Neural cell (in vitro differentiated cells): ENCODE measurements at regions not wholly inside any gene's neighbourhood (a gene's known extent, or its start where the extent isn't known, plus 50 kb on each side); places are given as distances from the start of the nearest gene placed in this dataset.

Experiments used
- H2AFZ ChIP-seq: fragments of 200-600, 300-800 bp; sonication (generic), shearing (Covaris generic); 2 replicates; pipeline ENCODE4 v1.6.0; 2014; ENCODE audit warnings: low read depth, mild to moderate bottlenecking, antibody characterized with exemption, low read length, moderate library complexity
- H3F3A ChIP-seq: fragments of 200-600 bp; shearing (Covaris generic); 2 replicates; pipeline ENCODE4 v1.6.1; 2016; ENCODE audit warnings: mild to moderate bottlenecking, moderate library complexity, mixed read lengths, antibody characterized with exemption, low read length; ENCODE audit not compliant: insufficient read depth, poor library complexity, severe bottlenecking
- H3K27ac ChIP-seq: fragments of 200-600, 300-800 bp; sonication (generic), shearing (Covaris generic); 2 replicates; pipeline ENCODE4 v1.5.1; 2014; ENCODE audit warnings: mild to moderate bottlenecking, low read length, moderate library complexity
- H3K27me3 ChIP-seq: fragments of 300-800, 200-600 bp; sonication (generic), shearing (Covaris generic); 2 replicates; pipeline ENCODE4 v1.6.0; 2014; ENCODE audit warnings: mild to moderate bottlenecking, low read depth, low read length, moderate library complexity; ENCODE audit not compliant: insufficient read depth
- H3K36me3 ChIP-seq: fragments of 300-800, 200-600 bp; sonication (generic), shearing (Covaris generic); 2 replicates; pipeline ENCODE4 v1.5.1; 2014; ENCODE audit warnings: mild to moderate bottlenecking, antibody characterized with exemption, low read length, moderate library complexity; ENCODE audit not compliant: insufficient read depth
- H3K4me2 ChIP-seq: fragments of 300-800, 200-600 bp; sonication (generic), shearing (Covaris generic); 2 replicates; pipeline ENCODE4 v1.6.0; 2014; ENCODE audit warnings: mild to moderate bottlenecking, low read length
- H3K4me3 ChIP-seq: fragments of 300-800, 200-600 bp; sonication (generic), shearing (Covaris generic); 2 replicates; pipeline ENCODE4 v1.5.1; 2014; ENCODE audit warnings: mild to moderate bottlenecking, low read length, moderate library complexity
- H3K79me2 ChIP-seq: fragments of 200-600 bp; shearing (Covaris generic); replicated peaks from 2 replicates; pipeline ENCODE4 v1.6.0; 2014; ENCODE audit warnings: mild to moderate bottlenecking, low read length, moderate library complexity; ENCODE audit not compliant: insufficient read depth
- H3K9ac ChIP-seq: fragments of 300-800, 200-600 bp; sonication (generic), shearing (Covaris generic); 2 replicates; pipeline ENCODE4 v1.6.1; 2016; ENCODE audit warnings: mild to moderate bottlenecking, low read length, mixed read lengths
- H3K9me2 ChIP-seq: fragments of 200-600 bp; shearing (Covaris generic); 2 replicates; pipeline ENCODE4 v1.6.1; 2016; ENCODE audit warnings: mild to moderate bottlenecking, low read length, mixed read lengths; ENCODE audit not compliant: insufficient read depth
- H3K9me3 ChIP-seq: fragments of 200-600, 300-800 bp; sonication (generic), shearing (Covaris generic); 2 replicates; pipeline ENCODE4 v1.6.1; 2016; ENCODE audit warnings: mild to moderate bottlenecking, mixed run types, low read length, moderate library complexity, mixed read lengths
- H4K20me1 ChIP-seq: fragments of 200-600 bp; shearing (Covaris generic); 2 replicates; pipeline ENCODE4 v1.6.1; 2016; ENCODE audit warnings: mild to moderate bottlenecking, mixed run types; ENCODE audit not compliant: insufficient read depth
- EP300 ChIP-seq: fragments of 450-650 bp; conservative IDR thresholded peaks from 2 replicates; pipeline ENCODE4 v1.6.1; 2014; ENCODE audit warnings: antibody characterized with exemption, mild to moderate bottlenecking, moderate library complexity; ENCODE audit not compliant: poor library complexity, severe bottlenecking
- EZH2 ChIP-seq: fragments of 200-600, 300-800 bp; shearing (Covaris generic), sonication (generic); IDR thresholded peaks from 2 replicates; pipeline ENCODE4 v1.6.1; 2014; ENCODE audit warnings: antibody characterized with exemption, low read length, borderline replicate concordance, mild to moderate bottlenecking; ENCODE audit not compliant: insufficient read depth, poor library complexity, severe bottlenecking
- MXI1 ChIP-seq: fragments of 450-650 bp; conservative IDR thresholded peaks from 2 replicates; pipeline ENCODE4 v1.6.1; 2014; ENCODE audit warnings: antibody characterized with exemption, mild to moderate bottlenecking; ENCODE audit not compliant: poor library complexity, severe bottlenecking
- POLR2AphosphoS5 ChIP-seq: IDR thresholded peaks from 2 replicates; pipeline ENCODE4 v1.6.1; 2012
- RAD21 ChIP-seq: fragments of 450-650 bp; conservative IDR thresholded peaks from 2 replicates; pipeline ENCODE4 v1.6.1; 2014; ENCODE audit warnings: antibody characterized with exemption, mild to moderate bottlenecking, moderate library complexity
- SMC3 ChIP-seq: fragments of 450-650 bp; conservative IDR thresholded peaks from 2 replicates; pipeline ENCODE4 v1.6.1; 2014; ENCODE audit warnings: antibody characterized with exemption, mild to moderate bottlenecking, moderate library complexity; ENCODE audit not compliant: poor library complexity
- TAF1 ChIP-seq: IDR thresholded peaks from 2 replicates; pipeline ENCODE4 v1.6.1; 2012; ENCODE audit warnings: low read depth
- TF ChIP-seq, protein P1 (sequence below): fragments of 450-650 bp; IDR thresholded peaks from 2 replicates; pipeline ENCODE4 v1.5.1; 2014; ENCODE audit warnings: antibody characterized with exemption, mild to moderate bottlenecking, moderate library complexity; ENCODE audit not compliant: poor library complexity, severe bottlenecking
- TF ChIP-seq, protein P2 (sequence below): IDR thresholded peaks from 2 replicates; pipeline ENCODE4 v1.6.1; 2012; ENCODE audit warnings: borderline replicate concordance

DNA sequence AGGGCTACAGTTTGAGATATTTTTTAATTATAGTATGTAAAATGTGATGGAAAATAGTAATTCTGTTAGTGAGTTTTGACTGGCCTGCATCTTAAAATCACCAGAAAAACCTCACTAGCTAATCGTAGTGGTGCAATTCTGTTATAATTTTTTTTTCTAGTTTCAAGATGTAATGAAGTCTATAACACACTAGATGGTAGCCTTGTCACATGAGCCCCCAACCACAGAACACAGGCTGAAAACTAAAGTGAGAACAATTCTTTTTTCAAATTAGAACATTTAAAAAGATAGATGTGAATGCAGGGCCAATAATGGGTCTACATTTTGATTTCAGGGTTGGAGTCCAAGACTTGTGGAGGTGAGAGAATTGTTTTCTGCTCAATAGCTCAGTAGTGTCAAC, 83.3 kb upstream of the KCNH8 start:
- Histone ChIP-seq H3K36me3 (no peaks in the 10 kb centered on the region), H3K27ac (no peak overlapping the region), H3K79me2 (no peaks in the 10 kb centered on the region), H3K4me2 (no peak overlapping the region), H3K9ac (no peak overlapping the region), H4K20me1 (no peaks in the 10 kb centered on the region), H3K9me2 (no peaks in the 10 kb centered on the region), H2AFZ (no peak overlapping the region), H3K27me3 (no peaks in the 10 kb centered on the region), H3K4me3 (no peak overlapping the region), H3K9me3 (no peaks in the 10 kb centered on the region), H3F3A (no peaks in the 10 kb centered on the region)
- no peak for TF ChIP-seq TAF1
- peak; percentile 98 for TF ChIP-seq RAD21
- peak; percentile 98 for TF ChIP-seq SMC3
- TF ChIP-seq, protein P1, sequence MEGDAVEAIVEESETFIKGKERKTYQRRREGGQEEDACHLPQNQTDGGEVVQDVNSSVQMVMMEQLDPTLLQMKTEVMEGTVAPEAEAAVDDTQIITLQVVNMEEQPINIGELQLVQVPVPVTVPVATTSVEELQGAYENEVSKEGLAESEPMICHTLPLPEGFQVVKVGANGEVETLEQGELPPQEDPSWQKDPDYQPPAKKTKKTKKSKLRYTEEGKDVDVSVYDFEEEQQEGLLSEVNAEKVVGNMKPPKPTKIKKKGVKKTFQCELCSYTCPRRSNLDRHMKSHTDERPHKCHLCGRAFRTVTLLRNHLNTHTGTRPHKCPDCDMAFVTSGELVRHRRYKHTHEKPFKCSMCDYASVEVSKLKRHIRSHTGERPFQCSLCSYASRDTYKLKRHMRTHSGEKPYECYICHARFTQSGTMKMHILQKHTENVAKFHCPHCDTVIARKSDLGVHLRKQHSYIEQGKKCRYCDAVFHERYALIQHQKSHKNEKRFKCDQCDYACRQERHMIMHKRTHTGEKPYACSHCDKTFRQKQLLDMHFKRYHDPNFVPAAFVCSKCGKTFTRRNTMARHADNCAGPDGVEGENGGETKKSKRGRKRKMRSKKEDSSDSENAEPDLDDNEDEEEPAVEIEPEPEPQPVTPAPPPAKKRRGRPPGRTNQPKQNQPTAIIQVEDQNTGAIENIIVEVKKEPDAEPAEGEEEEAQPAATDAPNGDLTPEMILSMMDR, result peak; percentile 91

DNA sequence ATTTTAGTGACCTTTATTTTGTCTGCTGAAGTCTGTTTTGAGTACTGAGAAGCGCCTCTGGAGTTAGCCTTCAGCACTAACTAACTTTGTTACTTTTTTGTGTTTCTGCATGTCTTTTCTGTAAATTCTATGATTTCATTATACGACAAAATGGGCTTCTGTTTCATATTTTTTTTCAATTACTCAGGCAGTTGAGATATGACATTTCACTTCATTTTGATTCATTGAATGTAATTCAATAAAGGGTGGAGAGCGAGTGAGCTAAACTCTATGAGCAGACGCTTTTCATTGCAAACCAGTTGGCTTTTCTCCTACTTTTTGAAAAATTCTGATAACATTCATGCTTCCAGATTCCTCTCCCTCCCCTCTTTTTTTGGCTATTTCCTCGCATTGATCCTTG, 84.4 kb upstream of the KCNH8 start:
- no peaks in the 10 kb centered on the region for H3K27me3 ChIP-seq
- H3K79me2 ChIP-seq, result no peaks in the 10 kb centered on the region
- no peak overlapping the region for H3K4me3 ChIP-seq
- no peak overlapping the region for H3K9ac ChIP-seq
- no peaks in the 10 kb centered on the region for H3K9me3 ChIP-seq
- H3K4me2 ChIP-seq, result no peak overlapping the region
- H3F3A ChIP-seq, result no peaks in the 10 kb centered on the region
- no peaks in the 10 kb centered on the region for H3K36me3 ChIP-seq
- no peak for TF ChIP-seq POLR2AphosphoS5
- no peak for TF ChIP-seq EP300
- TF ChIP-seq TAF1, result no peak
- no peak for TF ChIP-seq RAD21
- TF ChIP-seq SMC3, result no peak
- TF ChIP-seq, protein P1, result no peak
- TF ChIP-seq EZH2, result no peak
- TF ChIP-seq, protein P2, sequence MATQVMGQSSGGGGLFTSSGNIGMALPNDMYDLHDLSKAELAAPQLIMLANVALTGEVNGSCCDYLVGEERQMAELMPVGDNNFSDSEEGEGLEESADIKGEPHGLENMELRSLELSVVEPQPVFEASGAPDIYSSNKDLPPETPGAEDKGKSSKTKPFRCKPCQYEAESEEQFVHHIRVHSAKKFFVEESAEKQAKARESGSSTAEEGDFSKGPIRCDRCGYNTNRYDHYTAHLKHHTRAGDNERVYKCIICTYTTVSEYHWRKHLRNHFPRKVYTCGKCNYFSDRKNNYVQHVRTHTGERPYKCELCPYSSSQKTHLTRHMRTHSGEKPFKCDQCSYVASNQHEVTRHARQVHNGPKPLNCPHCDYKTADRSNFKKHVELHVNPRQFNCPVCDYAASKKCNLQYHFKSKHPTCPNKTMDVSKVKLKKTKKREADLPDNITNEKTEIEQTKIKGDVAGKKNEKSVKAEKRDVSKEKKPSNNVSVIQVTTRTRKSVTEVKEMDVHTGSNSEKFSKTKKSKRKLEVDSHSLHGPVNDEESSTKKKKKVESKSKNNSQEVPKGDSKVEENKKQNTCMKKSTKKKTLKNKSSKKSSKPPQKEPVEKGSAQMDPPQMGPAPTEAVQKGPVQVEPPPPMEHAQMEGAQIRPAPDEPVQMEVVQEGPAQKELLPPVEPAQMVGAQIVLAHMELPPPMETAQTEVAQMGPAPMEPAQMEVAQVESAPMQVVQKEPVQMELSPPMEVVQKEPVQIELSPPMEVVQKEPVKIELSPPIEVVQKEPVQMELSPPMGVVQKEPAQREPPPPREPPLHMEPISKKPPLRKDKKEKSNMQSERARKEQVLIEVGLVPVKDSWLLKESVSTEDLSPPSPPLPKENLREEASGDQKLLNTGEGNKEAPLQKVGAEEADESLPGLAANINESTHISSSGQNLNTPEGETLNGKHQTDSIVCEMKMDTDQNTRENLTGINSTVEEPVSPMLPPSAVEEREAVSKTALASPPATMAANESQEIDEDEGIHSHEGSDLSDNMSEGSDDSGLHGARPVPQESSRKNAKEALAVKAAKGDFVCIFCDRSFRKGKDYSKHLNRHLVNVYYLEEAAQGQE, result no peak
- TF ChIP-seq MXI1, result no peak
- H3K27ac ChIP-seq, result no peak overlapping the region
- H3K9me2 ChIP-seq, result no peaks in the 10 kb centered on the region
- H4K20me1 ChIP-seq, result no peaks in the 10 kb centered on the region
- H2AFZ ChIP-seq, result no peak overlapping the region
